SHP77 treated with DMSO at 0.1 percent for 48 hours (cell line): ENCODE measurements at regions not wholly inside any gene's neighbourhood (a gene's known extent, or its start where the extent isn't known, plus 50 kb on each side); places are given as distances from the start of the nearest gene placed in this dataset.
"Not testable (repeated sequence)": the region's sequence is repeated elsewhere in the genome, so short reads cannot be mapped to it uniquely, and the experiment has no call there.

Experiments
- DNase-seq: peaks from one replicate; lab custom pipeline; 2025; lab: John Stamatoyannopoulos, UW

- DNase-seq = no peak
Measured at GRCh38 chr6:10180138-10181074, 234.5 kb downstream of the TFAP2A start.

GRCh38 chr6:10177704-10178103 is 237.2 kb downstream of the TFAP2A start:
- no peak for DNase-seq

- DNase-seq = no peak
Measured at GRCh38 chr6:10175362-10175761, 239.5 kb downstream of the TFAP2A start.

- DNase-seq = no peak
Measured at GRCh38 chr6:10174761-10175160, 240.1 kb downstream of the TFAP2A start.

- no peak for DNase-seq
Measured at GRCh38 chr6:10174056-10174455, 240.8 kb downstream of the TFAP2A start.

- DNase-seq = not testable (repeated sequence)
Measured at GRCh38 chr6:10171706-10172105, 243.2 kb downstream of the TFAP2A start.

- DNase-seq = no peak
Measured at GRCh38 chr6:10170816-10171215, 244.1 kb downstream of the TFAP2A start.

GRCh38 chr6:10166031-10166430 is 248.8 kb downstream of the TFAP2A start:
- DNase-seq = no peak

GRCh38 chr6:10163203-10163962 is 251.5 kb downstream of the TFAP2A start:
- no peak for DNase-seq

GRCh38 chr6:10156875-10157274 is 258.0 kb downstream of the TFAP2A start:
- DNase-seq = no peak

GRCh38 chr6:10154251-10154650 is 260.6 kb downstream of the TFAP2A start:
- no peak for DNase-seq

- DNase-seq = no peak
Measured at GRCh38 chr6:10151144-10151915, 263.5 kb downstream of the TFAP2A start.

- no peak for DNase-seq
Measured at GRCh38 chr6:10149603-10150002, 265.3 kb downstream of the TFAP2A start.

GRCh38 chr6:10146715-10147451 is 268.0 kb downstream of the TFAP2A start:
- DNase-seq = peak; percentile 19

GRCh38 chr6:10144772-10145171 is 270.1 kb downstream of the TFAP2A start:
- DNase-seq = no peak

- DNase-seq = no peak
Measured at GRCh38 chr6:10141746-10142443, 273.0 kb downstream of the TFAP2A start.

GRCh38 chr6:10140824-10141223 is 274.1 kb downstream of the TFAP2A start:
- peak; percentile 12 for DNase-seq

GRCh38 chr6:10140136-10140535 is 274.7 kb downstream of the TFAP2A start:
- no peak for DNase-seq

GRCh38 chr6:10138917-10139316 is 276.0 kb downstream of the TFAP2A start:
- DNase-seq = no peak

GRCh38 chr6:10136636-10137035 is 278.2 kb downstream of the TFAP2A start:
- no peak for DNase-seq

- peak; percentile 83 for DNase-seq
Measured at GRCh38 chr6:10134185-10134584, 280.7 kb downstream of the TFAP2A start.
